Activated CD8-positive, alpha-beta memory T cell treated with anti-CD3 and anti-CD28 coated beads for 48 hours (primary cell): ENCODE measurements at regions not wholly inside any gene's neighbourhood (a gene's known extent, or its start where the extent isn't known, plus 50 kb on each side); places are given as distances from the start of the nearest gene placed in this dataset.

Source experiments
- DNase-seq, 3 experiments: peaks; one replicate each; pipeline ENCODE4 v3.0.0-alpha.2; 2020; ENCODE audit warnings: low read depth in 2 of 3, low spot score in 2 of 3

DNA sequence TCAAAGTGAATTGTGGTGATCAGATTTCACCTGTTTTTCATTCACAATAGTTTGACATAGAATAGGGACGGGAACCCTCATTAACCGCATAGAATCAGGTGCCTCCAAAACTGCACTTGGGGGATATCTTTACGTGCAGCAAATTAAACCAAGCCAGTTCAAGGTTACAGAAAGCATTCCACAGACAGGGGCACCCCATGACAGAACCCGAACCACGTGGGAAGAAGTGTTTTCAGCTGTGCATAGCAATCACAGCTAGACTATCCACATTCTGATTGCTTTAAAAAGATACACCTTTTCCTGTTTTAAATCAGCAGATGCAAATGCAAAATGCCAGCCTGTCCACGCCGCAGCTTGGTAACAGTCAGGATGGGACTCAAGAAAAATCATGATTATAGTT lies 205.8 kb downstream of the ANAPC1 start:
- DNase-seq: no peak

DNA sequence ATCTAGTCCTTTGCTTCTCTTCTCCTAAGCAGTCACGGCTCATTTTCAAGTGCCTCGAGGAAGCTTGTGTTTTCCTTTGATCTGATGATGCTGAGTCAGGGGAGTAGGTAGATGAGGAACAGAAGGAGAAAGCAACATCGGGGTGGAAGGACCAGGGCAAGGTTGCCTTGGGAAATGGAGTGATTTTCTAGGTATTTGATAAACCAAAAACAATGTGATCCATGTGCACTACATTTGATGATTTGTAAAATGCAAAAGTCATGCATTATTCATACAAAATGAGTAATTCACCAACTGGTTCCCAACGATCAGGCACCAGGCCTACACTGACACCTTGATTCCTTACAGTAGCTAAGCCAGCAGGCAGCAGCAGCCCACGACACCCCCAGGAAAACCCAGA lies 205.3 kb downstream of the ANAPC1 start:
- DNase-seq: no peak

DNA sequence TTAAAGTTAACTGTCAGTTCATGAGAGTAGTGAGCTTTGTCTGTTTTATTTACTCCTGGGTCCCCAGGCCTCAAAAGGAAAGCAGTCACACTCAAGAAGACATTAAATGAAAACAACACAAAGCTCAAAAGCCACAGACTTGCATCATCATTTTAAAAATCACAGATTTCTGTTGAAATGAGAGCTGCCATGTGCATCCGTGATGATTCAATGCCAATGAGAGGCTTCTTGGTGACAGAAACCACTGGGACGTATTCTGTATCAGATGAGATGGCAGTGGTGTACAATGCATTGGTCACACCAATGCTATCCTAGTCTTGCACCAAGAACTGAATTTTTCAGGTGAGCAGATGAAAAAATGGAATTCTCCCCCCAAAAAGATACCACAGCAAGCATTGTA lies 204.8 kb downstream of the ANAPC1 start:
- no peak for DNase-seq

DNA sequence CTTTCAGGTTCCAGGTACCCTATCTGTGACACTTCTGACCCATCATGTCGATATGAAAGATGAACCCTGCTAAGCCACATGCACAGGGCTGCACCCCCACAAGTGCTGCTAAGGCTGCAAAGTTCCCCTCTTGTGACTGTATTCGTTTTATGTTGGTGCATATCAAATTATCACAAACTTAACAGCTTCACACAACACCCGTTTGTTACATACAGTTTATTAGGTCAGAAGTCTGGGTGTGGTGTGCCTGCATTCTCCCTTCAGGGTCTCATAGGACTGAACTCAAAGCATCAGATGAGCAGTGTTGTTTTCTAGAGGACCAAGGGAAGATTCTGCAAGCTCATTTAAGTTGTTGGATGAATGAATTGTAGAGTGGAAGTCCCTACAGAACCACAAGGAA lies 199.4 kb downstream of the ANAPC1 start:
- DNase-seq: no peak

DNA sequence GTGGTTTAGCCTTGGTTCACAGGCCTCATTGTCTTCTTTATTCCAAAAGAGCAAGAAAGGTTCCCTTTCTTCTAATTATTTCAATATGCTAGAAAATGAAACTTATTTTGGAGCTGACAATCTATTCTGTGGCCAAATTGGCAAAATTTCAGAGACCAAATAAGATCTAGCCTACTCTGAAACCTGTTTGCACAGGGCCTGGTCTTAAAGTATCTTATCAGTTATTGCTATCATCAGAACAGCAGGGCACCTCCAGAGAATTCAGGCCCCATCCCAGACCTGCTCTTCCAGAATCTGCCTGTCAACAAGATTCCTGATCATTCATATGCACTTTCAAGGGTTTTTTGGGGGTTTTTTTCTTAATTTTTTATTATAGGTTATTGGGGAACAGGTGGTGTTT lies 198.7 kb downstream of the ANAPC1 start:
- no peak for DNase-seq

DNA sequence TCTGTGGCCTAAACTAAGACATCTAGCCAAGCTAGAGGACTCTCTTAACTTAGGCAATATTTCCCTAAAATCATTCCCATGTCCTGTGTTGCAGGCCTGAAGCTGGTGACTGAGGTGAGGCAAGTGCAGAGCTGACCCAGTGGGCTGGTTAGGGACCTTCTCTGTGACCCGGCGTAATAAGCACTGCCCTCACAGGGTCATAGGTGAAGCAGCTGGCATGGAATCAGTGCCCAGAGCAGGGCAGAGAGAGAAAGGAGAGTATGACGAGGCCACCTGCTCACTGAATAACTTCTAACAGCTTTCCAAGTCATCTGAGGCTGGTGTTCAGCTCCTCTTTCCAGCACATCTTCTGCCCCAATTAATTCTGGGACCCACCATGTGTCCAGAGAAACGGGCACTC lies 197.0 kb downstream of the ANAPC1 start:
- DNase-seq: no peak

DNA sequence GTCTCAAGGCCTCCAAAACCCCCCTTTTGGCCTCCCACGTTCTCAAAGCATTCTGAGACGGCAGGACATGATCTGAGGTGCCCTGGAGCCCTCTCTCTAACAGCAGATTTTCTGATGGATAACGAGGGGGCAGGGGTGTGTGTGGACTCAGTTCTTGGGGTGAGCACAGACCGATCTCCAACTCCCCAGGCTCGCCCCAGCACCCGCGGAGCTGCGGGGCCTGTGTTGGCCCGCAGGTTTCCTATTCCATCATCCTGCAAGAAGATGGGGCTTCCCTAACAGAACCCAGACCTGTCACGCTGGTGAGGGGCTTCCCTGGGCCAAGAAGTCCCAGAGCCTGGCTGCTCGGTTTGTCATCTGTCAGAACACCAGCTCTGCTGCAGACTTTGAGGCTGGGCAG lies 196.1 kb downstream of the ANAPC1 start:
- no peak for DNase-seq

DNA sequence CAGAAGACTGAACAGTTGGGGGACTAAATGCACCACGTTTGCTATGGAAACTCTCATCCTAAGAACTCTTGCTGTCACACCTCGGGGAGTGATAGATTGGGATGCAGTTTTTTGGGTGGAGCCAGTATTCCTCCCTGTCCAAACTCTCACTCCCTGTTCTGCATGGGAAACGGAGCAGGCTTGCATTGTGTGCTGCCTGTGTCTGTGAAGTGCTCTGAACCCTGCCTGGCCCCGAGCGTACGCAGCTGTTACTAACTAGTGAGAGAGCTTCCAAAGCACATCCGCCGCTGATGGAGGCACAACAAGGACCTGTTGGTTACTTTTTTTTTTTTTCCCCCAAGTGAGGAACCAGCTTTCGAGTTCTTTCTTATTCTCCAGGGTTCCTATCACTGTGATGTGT lies 195.5 kb downstream of the ANAPC1 start:
- no peak for DNase-seq

DNA sequence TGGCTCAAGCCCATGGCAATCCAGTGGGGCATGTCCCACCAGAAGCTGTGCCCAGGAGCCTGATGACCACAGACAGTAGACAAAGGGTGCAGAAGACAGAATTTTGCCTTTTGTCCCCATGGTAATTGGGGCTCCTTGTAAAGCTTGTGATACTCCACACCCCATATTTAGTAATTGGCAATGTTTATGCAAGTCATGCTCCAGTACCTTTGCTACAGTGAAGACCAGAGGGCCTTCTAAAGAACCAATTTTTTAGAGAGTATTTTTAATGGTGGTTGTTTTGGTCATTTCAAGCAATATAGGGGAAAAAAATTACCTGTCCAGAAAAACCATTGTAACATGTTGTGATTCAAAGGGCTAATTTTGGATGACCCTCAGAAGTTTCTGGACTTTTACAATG lies 194.8 kb downstream of the ANAPC1 start:
- DNase-seq: no peak

DNA sequence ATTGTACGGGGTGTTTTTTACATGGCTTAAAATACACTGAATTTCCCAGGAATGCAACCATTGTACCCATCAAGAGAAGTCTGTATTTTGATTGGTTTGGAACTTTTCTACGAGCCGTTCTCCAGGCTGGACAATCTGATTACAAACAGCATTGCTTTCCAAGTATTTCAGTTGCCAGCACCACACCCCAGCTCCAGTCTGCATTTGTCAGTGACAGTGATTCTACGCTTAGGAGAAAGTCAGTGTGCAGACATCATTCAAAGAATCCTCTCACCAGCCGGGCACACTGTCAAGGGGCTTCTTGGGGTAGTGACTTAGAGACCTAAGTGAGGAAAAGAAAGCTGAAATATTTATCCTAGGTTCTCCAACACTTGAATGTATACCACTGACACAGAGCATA lies 194.1 kb downstream of the ANAPC1 start:
- DNase-seq: no peak

DNA sequence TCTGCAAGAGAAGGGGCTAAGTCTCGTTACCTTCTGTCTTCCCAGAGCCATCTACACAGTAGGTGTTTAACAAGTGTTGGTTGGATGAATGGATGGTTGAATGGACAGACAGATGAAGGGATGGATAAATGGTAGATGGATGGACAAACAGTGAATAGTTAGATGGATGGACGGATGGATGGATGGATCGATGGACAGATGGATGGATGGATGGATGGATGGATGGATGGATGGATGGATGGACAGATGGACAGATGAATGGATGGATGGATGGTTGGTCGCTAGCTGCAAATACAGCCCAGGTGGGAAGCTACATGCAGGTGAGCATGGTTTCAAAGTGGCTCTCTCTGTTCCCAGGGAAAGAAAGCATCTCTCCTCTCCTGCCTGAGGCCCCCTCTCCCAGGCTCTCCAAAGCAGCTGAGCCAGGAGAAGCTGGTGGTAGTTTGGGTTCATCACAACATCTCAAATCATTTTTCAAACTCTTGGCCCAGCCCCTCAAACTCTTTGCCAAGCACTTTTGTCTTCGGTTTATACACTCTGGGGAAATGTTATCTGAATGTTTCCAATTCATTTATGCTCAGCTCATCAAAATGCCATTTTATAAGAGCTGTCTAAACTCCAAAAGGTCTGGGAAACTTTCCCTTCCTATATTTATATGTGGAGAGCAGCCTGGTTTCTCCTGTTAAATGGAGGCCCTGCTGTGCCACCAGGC lies 192.7 kb downstream of the ANAPC1 start:
- no peak for DNase-seq

DNA sequence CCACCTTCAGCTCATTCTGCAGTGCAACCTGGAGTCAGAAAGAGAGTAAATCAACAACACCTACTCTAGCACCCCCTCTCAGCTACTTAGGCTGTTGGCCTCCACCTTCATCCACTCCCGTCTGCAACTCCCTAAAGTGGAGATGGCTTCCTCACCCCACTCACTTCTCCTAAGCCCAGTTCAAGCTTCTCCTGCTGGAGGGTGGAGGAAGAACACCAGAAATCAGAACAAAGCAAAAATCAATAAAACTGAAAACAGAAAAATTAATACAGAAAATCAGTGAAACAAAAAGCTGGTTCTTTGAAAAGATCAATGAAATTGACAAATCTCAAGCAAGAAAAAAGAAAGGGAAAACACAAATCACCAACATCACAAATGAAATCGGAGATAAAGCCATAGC lies 191.7 kb downstream of the ANAPC1 start:
- no peak for DNase-seq

DNA sequence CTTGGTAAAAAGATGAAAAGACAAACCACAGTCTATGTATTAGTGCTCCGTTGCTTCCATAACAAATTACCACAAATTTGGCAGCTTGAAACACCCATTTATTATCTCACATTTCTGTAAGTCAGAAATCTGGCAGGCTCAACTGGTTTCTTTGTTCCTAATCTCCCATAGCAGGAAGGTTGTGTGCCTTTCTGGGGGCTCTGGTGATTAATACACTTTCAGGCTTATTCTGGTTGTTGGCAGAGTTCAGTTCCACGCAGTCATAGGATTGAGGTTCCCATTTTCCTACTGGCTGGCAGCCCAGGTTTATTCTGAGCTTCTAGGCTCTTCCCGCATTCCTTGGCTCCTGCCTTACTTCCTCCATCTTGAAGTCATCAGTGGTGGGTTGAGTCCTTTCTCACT lies 189.3 kb downstream of the ANAPC1 start:
- no peak for DNase-seq

DNA sequence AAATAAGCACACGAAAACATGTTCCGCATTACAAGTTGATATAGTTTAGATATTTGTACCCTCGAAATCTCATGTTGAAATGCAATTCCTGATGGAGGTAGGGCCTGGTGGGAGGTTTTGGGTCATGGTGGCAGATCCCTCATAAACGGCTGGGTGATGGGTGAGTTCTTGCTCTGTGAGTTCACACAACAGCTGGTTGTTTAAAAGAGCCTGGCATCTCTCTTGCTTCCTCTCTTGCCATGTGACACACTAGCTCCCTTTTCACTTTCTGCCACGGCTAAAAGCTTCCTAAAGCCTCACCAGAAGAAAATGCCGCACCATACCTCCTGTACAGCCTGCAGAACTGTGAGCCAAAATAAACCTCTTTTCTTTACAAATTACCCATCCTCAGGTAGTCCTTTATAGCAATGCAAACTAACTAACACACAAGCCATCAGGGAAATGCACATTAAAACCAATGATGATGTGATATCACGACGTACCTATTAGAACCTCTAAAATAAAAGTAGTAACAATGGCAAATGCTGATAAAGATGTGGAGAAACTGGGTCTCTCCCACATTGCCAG lies 188.5 kb downstream of the ANAPC1 start:
- no peak for DNase-seq

DNA sequence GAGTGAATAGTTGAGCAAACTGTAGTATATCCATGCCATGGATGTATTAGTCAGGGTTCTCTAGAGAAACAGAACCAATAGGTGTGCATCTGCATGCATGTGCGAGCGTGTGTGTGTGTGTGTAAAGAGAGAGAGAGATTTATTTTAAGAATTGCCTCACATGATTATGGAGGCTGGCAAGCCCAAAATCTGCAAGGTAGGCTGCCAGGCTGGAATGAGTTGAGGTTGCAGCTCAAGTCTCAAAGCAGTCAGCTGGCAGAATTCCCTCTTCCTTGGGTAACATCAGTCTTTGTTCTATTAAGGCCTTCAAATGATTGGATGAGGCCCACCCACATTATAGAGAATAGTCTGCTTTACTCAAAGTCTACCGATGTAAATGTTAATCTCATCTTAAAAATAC lies 187.8 kb downstream of the ANAPC1 start:
- no peak for DNase-seq

DNA sequence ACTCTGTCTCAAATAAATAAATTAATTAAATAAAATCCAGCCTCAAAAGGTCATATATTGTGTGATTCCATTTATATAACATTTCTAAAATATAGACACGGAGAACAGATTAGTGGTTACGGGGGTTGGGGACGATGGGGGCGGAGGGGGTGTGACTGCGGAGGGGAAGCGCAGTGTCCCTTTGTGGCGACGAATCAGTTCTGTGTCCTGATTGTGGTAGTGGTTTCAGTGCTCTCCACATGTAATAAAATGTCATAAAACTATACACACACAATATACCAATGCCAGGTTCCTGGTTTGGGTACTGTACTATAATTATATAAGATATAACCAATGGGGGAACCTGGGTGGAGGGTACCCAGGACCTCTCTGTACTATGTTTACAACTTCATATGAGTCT lies 186.4 kb downstream of the ANAPC1 start:
- DNase-seq: no peak

DNA sequence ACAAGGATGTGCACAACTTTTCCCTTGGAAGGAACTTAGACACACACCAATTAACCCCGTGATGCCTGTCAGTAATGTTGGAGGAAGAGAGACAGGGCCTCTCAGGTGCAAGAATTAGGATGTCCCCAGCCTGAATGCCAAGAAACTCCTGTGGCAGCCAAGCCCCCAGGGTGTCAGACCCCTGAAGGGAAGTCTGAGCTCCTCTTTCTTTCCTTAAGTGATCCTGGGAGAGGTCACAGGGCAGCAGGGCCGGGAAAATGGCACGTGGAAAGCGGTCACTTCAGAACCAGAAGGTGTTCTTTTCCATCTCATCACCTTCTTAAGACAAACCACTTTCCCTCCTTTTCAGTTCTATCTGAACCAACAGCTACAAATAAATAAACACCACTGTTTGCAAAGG lies 185.9 kb downstream of the ANAPC1 start:
- no peak for DNase-seq

DNA sequence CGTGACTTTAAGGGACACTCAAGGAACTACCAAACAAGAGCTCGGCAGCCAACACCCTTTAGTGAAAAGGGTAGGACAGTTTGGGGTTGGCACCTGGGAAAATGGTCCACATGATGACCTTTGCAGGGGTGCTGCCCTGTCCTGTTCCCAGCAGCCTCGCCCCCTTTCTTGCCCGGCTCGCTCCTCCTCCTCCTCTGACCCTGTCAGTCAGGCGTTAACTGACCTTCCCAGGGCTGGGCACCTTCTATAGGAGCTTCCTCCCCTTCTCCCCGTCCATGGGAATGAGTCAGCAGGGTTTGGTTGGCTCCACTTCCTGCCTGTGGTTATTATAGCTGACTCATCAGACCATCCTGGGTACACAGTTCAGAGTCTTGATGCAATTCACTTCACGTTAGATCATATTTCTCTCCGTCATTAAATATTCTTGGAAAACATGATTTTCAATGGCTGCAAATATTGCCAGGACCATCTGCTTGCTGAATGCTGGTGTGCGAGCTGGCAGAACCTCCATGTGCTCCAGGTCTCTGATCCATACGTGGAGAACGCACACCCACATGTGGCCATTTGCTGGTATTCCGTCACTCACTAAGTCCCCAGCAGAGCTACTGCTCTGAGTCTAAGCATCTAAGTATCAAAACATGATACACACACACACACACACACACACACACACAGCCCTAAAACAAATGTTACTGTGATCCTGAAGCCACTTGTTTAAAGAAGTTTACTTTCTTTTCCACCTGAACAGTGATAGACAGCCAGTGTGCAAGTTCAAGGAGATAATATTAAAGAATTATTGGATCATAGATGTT lies 185.0 kb downstream of the ANAPC1 start:
- peak in 1 of 3 experiments; percentile 42 for DNase-seq

DNA sequence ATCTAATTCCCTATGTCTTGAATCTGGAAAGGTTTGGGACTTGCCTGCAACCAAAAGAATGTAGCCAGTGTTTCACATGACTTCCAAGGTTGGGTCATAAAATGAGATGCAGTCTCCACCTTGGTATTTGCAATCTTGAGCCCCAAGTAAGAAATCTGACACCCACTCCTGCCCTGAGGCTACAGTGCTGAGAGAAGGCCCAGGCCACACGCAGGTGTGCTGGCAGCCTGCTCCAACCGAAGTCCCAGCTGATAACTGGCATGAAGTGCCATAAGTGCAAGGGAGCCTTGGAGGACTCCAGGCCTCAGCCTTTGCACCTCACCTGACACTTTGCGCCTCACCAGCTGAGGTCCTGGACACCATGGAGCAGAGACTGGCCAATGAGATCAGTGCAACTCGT lies 182.7 kb downstream of the ANAPC1 start:
- no peak for DNase-seq

DNA sequence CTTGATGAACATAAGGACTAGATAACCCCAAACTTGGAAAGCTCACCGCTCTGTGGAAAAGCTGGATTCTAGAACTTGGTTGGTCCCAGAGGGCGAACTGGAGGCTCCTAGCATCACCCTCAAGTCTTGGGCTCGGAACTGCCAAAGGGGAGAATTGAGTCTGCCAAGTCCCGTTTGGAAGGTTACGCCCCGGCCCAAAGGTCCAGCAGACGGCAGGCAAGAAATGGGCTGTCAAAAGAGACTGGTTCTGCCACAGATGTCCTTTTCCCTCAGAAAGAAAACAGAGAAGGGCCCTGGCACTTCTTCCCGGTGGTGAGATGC lies 182.2 kb downstream of the ANAPC1 start:
- DNase-seq: no peak

DNA sequence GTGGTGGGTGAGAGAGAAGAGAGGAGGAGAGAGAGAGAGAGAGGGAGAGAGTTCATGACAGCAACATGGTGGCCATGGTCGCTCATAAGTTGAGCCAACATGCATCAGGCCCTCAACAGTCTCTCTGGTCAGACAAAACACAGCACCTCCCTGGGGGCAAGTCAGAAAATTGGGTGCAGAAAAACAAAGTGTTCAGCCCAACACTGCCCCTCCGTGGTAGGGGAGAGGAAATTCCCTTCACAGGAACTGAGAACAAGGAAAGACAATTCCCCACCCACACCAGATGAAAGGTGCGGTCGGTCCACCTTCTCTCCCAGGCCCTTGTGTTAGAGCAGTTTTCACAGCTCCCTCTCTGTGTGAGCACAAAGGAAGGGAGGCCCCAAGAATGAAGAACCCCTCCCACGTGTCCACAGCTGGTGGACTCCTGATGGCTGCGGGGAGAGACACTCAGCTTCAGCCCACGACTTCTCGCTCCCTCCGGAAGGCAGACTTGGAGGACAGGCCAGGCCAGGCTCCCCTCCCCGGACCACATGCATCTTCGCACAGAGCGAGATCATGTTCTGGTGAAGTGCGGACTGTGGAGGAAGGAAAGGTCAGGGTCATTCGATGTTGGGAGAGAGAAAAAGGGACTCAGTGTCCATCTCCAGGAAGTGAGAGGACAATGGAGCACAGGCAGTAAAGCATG lies 181.7 kb downstream of the ANAPC1 start:
- peak in 1 of 3 experiments; percentile 36 for DNase-seq

DNA sequence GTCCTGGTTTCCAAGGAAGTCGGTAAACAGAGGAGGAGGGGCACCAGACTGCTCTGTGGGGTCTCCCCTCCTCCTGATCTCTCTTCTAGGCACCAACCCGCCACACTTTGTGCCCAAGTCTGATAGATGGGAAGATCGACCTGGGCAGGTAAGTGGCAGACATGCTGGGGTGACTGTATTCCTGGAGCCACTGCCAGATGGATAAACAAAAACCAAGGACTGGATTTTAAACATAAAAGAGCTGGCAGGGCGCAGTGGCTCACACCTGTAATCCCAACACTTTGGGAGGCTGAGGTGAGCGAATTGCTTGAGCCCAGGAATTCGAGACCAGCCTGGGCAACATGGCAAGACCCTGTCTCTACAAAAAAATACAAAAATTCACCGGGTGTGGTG lies 181.2 kb downstream of the ANAPC1 start:
- no peak for DNase-seq
